ENCODE measurements at regions not wholly inside any gene's neighbourhood (a gene's known extent, or its start where the extent isn't known, plus 50 kb on each side); places are given as distances from the start of the nearest gene placed in this dataset.

DNA sequence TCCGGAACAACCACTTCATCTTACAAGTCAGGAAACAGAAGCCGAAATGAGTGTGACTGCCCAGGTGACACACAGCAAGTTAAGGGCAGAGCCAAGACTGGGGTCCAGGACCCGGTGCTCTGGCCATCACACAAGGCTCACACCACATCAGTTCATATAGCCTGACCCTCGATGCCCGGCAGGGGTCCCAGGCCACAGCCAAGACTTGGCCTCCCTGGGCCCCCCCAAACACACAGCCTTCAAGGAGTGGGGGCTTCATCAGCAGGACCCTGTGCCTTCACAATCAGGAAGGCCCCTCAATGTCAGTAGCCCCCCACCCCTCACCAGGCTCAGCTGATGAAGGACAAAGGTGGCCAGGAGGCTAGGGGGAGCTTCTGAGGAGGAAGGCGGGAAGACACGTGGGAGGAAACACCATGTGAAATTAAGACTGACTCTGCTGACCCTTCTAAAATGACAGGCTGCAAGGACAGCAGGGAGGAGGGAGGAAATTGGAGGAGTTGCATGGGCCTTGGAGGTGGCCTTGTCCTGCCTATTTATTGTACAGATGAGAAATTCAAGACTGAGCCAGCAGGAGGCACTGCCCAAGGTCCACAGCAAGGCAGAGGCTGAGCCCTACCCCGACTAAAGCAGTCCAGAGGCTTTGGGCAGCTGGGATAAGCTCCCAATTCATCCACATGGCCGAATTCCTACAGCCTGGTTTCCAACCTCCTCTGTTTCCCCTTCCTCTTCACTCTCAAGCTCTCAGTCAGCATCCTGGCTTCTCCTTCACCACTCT lies 216.1 kb upstream of the ZMIZ1 start:
- DNase-seq, result no peak

GRCh38 chr10:78853864-78854263 lies 214.9 kb upstream of the ZMIZ1 start:
- DNase-seq, result no peak

DNA sequence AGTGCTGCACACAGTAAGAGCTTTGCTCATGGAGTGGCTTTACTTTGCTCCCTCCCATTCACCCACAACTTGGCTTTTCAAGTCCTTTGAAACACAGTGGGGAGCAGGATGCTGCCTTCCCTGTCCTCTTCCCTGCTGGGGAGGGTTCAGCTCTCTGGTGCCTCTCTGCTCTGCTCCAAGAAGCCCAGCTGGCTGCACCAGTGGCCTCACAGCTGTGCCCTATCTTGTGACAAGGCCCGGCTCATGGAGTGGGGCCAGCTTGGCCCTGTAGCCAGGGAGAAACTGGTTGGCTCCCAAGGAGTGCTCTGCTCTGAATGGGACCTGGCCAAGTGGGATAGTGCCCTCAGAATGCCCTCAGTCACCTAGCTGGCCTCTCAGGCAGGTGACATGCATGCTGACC lies 212.3 kb upstream of the ZMIZ1 start:
- DNase-seq, result no peak

DNA sequence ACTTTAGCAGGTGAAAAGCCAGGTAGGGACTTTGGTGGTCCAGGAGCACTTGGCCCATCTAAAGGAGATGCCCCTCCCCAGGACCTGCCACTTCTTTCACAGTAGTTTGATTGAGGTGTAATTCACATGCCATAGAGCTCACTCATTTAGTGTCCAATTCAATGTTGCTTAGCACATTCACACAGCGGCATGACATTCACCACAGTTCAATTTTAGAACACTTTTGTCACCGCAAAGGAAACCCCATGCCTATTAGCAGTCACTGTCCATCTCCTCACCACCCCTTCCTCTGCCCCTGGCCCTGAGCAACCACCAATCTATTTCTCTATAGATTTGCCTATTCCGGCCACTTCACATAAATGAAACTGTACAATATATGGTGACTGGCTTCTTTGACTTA lies 211.6 kb upstream of the ZMIZ1 start:
- DNase-seq, result no peak

DNA sequence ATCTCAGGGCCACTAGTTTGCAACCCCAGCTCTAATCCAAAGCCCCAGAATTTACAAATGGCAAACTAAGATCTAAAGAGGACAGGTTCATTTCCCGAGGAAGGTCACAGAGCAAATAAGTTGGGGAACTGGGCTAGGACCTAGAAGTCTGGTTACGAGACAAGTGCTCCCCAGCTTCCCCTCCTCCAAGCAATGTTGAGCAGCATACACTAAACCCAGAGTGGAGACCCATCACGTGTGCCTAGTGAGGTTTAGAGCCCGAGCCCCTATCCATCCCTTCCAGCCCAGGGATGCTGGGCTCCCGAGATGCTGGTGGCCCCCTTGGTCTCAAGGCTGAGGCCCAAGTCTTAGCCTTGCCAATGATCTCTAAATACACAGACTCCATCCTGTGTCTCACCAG lies 209.5 kb upstream of the ZMIZ1 start:
- DNase-seq, result no peak

DNA sequence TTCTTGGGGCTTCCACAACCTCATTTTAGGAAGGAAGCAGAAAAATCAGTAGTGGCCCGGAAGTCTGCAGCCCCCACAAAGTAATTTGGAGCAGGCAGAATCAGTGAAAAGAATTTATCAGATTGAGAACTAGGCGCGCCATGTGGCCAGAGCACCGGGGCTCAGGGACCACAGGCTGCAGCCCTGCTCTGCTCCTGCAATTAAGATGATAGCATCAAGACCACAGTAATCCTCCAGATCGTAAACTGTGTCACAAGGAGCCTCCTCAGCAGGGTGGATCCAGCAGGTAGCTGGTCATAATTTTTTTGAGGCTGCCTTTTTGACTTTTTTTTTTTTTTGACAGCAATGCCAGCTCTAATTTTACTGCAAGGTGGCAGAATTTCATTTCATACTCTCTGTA lies 209.0 kb upstream of the ZMIZ1 start:
- no peak for DNase-seq

GRCh38 chr10:78860260-78860914 lies 208.4 kb upstream of the ZMIZ1 start:
- DNase-seq, result no peak

DNA sequence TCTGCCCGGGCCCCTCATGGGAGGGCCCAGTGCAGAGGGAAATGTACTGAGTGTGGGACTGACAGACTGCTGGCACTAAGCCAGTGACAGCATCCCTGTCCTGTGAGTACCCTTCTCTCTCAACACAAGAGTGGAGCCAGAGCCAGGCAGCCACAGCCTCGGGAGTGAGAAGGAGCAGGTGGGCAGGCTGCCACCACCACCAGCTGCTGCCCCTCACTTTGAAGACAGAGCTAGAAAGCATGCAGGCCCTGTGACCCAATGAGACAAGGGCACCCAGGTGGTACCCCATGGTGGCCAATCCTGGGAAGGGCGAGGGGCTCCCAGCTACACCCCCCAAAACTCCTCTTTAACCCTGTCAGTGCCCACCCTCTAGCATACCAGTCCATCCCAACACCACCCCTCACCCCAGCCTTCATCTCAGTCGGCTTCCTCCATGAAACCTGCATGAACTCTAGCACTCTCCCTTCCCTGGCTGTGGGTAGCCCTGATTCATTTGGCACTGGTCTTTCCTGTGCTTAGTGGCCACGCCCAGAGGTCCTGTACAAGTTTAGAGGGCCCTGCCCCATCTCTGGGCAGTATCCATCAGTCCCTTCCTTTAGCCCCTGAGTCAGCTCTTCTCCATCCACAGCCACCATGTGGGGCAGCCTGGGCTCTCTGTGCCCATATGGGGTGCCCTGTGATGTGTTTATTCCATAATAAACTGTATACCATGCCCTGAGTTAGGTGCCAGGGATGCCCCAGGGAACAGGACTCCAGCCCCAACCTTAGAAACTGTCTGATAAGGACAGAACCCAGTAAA lies 207.0 kb upstream of the ZMIZ1 start:
- DNase-seq, result peak; percentile 81

- DNase-seq, result no peak
Measured at GRCh38 chr10:78862328-78862640, 206.5 kb upstream of the ZMIZ1 start.

DNA sequence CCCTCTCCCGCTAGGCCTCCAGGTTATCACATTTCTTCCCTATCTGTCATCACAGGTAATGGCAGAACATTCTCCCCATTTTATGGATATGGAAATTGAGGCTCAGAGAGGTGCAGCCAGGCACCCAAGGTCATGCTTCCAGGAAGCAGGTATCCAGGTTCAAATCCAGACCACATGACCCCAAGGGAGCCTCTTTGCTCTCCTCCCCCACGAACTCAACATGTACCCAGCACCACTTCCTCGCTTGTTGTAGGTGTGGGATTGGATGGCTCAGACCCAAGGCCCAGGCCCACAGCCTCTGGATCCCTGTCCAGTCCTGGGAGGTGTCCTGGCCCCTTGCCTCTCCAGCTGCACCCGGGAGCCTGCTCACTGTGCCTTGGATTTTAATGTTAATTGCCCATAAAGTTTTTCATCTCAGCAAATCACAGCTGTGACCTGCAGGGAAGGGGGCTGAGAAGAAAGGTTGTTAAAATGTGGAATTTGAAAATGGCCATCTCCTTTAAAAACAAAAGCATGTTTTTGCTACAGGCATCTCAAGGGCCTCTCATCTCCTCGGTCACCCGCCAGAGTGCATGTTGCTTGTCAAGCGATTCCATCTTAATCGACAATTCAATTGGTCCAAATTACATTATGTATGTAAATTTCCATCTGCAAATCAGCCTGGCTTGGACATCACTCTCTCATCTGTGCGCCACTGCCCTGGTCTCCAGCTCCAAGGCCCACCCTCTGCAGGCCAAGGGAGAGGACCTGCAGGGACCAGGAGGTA lies 205.4 kb upstream of the ZMIZ1 start:
- no peak for DNase-seq

- DNase-seq, result no peak
Measured at GRCh38 chr10:78863906-78864239, 204.9 kb upstream of the ZMIZ1 start.

DNA sequence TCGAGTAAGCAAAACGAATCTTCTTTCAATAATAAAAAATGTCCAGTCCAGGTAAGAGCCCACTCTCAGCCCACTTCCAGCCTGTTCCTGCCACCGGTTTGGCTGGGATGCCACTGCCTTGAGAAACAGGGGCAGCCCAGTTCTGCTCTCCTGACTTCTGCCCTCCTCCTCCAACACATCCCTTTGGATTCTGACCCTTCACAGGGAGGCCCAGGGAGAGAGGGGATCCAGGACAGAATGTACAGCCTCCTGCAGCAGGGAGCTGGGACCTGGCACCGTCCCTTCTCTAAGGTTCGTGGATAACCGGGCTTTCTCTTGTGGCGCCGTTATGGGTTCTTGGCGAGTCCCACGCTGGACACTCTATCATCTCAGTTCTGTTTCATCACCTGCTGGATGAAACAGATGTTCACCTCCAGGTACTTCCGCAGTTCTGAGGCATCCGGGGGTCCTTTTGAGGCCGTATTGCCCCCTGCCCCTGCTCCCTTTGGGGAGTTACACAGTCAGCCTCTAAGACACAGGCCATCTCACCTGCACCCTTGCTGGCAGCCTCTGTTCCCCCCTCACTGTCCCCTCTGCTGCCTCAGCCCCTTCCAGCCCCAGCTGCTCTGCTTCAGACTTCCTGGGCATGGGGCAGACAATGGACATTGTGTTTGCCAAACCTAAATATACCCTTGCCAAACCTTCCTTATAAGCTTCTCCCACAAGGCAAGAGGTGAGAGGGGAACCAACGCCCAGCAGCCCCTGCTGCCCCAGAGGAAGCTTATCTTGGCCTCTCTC lies 203.8 kb upstream of the ZMIZ1 start:
- DNase-seq, result no peak

DNA sequence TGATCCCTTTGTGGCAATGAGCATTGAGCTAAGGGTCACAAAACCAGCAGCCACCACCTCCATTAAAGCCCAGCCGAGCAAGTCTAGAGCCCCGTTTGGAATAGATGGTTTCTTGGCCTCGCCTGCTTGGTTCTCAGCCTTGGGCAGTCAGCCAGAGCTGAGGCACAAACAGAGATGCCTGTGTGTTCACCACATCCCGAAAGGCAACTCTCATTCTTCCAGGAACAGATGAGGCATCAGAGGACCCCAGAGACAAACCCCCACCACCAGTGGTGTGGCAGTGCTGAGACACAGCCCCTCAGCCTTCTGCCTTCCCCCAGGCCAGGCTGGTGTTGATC lies 203.3 kb upstream of the ZMIZ1 start:
- DNase-seq, result no peak

DNA sequence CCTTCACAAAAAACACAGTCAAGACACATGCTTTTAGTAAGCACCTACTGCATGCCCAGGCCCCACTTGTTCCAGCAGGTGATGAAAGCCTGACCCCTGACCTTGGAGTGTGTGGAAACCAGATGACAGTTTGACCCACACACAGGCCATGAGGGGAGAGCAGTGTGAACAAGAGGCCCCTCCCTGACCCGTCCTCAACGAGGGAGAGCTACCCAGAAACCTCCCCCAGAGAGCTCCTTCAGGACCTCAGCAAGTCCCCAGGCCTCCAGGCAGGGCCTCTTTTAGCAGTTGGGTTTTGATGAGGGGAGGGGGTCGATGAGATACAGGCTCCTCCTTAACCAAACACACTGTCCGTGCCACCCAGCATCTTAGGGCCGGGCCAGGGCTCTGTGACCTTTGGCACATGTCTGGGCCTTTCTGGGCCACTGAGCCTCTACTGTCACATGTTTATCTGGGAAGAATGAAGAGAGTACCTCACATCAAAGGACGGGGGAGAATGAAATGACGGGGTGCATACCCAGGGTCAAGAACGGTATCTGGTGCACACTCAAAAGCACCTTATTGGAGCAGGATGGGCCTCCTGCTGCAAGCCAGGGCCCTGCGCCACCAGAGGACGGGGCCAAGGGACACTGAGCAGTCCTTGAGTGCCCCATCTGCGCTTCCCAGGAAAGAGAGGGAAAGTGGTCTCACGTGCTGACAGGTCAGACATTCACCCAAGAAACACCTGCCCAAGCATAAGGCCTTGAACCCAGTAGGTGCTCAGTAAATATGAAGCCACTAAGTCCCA lies 202.6 kb upstream of the ZMIZ1 start:
- no peak for DNase-seq

DNA sequence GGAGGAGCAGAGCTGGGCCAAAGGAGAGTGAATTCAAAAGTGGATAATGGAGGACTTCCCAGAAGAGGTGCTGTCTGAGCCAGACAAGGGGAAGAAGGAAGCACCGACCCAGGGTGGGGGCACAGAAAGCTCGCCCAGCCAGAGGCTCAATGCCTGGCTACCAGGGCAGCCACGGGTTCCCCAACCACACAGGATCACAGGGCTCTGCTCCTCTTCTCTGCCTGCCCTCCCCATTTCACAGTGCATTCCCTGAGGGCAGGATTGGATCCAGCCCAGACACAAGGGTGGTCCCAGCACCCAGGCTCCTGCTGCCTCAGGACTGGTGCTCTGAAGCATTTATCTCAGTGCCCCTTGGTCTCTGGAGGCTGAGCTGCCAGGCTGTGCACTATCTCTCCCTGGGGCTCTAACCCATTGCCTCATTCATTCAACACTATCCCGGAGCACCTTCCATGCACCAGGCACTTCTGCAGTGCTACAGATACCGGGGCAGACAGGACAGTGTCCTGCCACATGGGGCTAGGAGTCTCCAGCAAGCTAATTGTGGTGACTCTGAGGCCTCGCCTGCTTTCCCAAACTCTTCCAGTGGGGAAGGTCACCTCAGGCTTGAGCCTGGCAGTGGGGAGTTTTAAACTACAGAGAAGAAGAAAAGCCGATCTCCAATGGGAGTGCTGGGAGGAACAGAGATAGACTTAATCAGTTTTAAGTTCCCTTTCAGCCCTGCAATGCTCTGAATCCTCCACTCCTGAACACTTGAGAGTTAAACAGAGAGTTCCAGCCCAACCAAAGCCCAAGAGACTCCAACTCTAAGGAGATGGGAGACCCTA lies 201.8 kb upstream of the ZMIZ1 start:
- no peak for DNase-seq

DNA sequence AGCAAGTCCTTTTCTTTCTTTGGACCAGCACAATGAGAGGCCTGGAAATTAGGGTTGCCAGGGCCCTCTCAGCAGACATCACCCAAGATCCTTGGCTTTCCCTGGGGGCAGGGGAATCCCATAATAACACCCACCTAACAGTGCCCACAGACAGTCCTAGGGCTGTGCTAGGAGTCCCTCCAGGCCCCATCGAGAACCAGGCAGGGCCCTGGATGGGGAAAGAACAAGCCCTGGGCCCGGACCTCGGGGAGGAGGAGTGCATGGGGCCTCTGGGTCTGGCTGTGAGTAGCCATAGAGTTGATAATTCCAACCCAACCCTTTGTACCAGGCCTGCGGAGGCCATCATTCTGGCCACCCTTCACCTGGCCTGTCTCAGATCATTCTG lies 201.2 kb upstream of the ZMIZ1 start:
- DNase-seq, result no peak

DNA sequence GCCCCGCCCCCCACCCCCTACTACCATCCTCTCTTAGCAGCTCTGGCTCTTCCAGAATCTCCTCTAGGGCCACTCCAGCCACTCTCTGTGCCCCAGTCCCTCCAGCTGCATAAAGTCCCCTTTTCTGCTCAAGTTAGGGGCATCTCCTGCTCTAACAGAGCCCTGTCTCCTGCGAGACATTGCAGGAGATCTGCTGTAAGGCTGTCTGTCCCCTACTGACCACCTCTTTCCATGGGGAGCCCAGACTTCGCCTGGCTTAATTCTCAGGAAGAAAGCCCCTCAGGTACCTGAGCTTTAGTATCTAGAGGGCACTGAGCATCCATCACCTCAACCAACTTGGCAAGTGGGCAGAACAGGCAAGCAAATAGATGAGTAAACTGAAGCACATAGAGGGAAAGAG lies 200.7 kb upstream of the ZMIZ1 start:
- no peak for DNase-seq

GRCh38 chr10:78868456-78868855 lies 200.3 kb upstream of the ZMIZ1 start:
- no peak for DNase-seq

DNA sequence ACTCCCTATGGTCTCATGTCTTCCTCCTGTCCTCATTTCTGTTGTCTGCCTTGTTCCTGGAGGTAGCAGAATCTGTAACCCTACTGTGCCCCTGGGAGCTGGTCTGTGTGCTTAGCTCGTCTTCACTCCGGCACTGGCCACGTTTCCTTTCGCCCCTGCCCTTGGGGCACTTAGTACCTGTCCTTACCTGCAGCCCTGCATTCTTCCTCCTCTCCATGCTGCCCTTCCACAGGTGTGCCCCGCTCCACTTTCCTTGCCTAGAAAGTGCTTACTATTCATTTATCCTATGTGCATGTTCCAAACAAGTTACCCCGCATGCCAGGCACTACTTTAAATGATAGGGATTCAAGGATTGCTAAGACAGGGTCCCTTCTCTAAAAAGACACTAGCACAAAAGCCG lies 199.9 kb upstream of the ZMIZ1 start:
- DNase-seq, result no peak

DNA sequence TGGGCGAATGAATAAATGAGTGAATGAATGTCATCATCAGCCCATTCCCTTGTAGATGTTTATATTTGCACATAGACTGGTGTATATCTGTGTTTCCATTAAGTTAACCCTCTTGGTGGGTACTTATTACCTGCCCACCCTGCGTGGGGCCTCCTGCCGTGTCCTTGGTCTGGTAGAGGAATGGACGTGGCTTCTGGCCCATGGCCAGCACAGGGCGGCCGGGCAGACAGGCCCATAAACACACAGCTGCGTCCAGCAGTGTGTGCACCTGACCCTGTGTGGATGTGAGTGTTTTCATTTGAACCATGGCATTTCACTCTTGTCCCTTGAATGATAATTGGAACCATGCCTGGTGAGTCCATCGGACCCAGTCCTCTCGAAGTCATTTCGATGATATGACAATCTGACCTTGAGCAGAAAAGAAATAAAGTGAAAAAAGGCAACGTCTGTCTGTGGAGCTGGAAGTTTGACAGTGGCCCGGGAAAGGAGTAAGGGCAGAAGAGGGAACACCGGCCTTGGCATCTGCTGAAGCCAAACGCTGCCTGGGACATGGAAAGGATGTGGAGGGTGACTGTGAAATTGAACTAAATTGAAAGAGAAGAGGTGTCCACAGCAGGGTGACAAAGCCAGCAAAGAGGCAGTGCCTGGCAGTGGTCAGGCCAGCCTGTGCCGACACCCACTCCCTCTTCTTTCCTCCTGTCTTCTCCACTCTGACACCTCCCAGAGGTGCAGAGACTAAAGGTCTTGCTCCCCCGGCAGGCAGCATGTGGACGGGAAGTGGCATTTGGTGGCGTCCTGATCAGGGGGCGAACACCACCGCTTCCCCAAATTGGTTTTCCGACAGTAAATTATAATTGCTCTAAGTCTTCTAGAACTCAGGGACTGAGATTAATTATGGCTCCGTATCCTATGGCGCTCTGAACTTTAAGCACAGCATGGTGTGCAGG lies 199.0 kb upstream of the ZMIZ1 start:
- DNase-seq, result no peak

Measured in NCI-H1694 (cell line).